LNCaP clone FGC (cell line): ENCODE measurements at regions not wholly inside any gene's neighbourhood (a gene's known extent, or its start where the extent isn't known, plus 50 kb on each side); places are given as distances from the start of the nearest gene placed in this dataset.

Experiments used
- DNase-seq: peaks from one replicate; pipeline ENCODE4 v3.0.0-alpha.2; 2011; ENCODE audit warnings: low read depth
- H3K4me3 ChIP-seq: 2 replicates; pipeline ENCODE4 v1.5.1; 2011; ENCODE audit warnings: mild to moderate bottlenecking, low read depth, low read length, control low read depth
- TF ChIP-seq, protein P1 (sequence below): IDR thresholded peaks from 2 replicates; pipeline ENCODE4 v1.5.1; 2012; ENCODE audit warnings: mild to moderate bottlenecking; ENCODE audit not compliant: control insufficient read depth, insufficient read depth; ENCODE audit errors: extremely low read depth

DNA sequence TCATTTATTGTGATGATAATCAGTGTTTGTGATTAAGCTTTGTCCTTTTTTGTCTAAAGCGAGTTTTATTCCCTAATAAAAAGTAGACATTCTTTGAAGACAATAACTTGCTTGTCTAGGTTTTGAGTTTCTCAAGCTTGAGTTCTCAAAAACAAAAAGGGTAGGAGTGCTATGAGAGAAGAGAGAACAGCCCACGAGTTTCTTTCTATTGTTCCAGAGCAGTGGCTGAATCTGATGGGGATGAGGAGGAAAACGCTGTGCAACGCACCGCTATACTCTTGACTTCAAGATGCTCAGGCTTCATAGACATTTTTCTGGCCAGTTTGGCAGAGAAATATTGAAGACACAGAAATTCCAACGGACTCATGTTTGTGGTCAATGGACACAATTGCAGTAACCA, 669.8 kb upstream of the B3GALT2 start:
- no peak for DNase-seq
- TF ChIP-seq, protein P1, sequence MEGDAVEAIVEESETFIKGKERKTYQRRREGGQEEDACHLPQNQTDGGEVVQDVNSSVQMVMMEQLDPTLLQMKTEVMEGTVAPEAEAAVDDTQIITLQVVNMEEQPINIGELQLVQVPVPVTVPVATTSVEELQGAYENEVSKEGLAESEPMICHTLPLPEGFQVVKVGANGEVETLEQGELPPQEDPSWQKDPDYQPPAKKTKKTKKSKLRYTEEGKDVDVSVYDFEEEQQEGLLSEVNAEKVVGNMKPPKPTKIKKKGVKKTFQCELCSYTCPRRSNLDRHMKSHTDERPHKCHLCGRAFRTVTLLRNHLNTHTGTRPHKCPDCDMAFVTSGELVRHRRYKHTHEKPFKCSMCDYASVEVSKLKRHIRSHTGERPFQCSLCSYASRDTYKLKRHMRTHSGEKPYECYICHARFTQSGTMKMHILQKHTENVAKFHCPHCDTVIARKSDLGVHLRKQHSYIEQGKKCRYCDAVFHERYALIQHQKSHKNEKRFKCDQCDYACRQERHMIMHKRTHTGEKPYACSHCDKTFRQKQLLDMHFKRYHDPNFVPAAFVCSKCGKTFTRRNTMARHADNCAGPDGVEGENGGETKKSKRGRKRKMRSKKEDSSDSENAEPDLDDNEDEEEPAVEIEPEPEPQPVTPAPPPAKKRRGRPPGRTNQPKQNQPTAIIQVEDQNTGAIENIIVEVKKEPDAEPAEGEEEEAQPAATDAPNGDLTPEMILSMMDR: no peak

DNA sequence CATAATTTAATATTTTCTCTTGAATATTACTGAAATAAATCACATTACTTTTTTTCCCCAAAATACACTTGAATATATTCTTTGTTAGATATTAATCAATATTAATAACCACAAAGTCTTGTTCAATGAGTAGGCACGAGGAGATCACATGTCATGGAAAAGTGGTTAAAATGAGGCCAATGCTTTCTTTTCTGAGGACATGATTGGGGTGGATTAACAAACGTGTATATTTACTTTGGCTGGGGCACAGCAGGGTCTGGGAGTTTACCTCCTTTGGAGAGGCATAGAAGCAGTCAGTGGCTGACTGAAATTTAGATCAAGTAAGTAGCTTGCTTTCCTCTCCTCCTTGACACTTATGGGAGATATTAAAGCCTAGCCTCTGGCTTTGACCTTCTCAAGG, 664.3 kb upstream of the B3GALT2 start:
- TF ChIP-seq, protein P1: no peak
- DNase-seq: no peak
- no peak overlapping the region for H3K4me3 ChIP-seq

More for the DNA sequence above, 669.8 kb upstream of the B3GALT2 start:
- H3K4me3 ChIP-seq: no peak overlapping the region

DNA sequence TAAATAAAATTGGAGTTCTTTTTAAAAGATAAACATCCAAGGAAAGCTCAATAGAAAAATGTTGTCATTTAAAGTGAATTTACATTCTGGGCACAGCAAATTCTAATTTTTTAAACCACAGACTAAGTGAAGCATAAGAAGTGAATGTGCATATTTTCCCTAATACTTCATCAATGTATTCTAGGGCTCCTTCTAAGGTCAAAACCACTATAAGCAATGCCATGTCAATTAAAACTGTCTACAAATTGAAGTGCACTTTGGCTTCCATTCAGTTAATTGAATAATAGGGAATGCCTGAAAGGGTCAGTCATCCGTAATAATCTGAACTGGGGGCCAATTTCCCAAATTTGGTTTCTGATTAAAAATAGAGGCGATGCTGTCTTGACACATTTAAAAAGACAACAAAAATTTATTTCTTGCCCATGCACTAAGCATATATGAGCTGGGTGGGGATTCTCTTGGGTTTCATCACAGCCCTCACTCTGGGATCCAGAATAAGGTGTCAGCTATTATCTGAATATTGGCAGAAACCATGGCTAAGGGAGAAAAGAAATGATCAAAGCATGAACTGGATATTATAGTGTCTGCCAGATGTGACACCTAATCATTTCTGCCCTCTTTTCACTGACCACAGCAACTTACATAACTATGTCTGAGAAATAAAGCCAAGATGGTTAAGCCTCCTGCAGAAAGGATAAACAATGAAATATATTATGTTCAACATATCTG, 660.6 kb upstream of the B3GALT2 start:
- TF ChIP-seq, protein P1: no peak
- no peak overlapping the region for H3K4me3 ChIP-seq
- no peak for DNase-seq

DNA sequence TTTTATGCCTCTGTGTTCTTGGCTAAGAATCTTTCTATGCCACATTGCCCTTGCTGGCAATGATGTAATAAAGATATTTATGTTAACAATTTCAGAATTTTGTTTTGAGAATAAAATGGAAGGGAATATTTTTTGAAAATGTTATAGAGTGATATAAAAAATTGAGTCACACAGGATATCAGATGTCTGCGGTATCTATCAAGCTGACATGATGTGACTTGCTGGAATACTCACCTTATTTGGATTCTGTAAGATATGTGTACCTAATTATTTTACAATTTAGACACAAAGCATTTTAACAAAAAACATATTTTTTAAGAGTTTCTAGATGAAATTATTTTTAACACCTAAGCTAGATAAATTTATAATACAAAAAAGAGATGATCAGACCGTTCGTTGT, 660.0 kb upstream of the B3GALT2 start:
- TF ChIP-seq, protein P1: no peak
- DNase-seq: no peak
- no peak overlapping the region for H3K4me3 ChIP-seq

DNA sequence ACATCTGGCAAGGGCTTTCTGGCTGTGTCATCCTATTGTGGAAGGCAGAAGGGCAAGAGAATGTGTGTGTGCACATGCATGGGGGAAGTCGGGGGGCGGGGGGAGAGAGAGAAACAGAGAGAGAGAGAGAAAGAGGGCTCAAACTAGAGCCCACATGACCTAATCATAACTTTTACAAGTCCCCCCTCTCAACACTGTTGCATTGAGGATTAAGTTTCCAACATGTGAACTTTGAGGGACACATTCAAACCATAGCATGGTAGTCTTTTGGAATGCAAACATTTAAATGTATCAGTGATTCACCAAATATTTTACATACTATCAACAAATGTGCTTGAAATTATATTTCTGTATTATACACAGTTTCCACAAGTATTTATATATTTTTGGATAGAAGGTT, 655.4 kb upstream of the B3GALT2 start:
- TF ChIP-seq, protein P1: no peak
- no peak overlapping the region for H3K4me3 ChIP-seq

DNA sequence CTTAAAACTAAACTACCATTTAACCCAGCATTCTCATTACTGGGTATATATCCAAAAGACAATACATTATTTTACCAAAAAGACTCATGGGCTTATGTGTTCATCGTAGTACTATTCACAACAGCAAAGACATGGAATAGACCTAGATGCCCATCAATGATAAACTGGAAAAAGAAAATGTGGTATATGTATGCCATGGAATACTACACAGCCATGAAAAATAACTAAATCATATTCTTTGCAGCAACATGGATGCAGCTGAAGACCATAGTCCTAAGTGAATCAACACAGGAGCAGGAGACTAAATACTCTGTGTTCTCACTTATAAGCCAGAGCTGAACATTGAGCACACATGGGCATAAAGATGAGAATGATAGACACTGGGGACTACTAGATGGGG, 645.1 kb upstream of the B3GALT2 start:
- H3K4me3 ChIP-seq: no peak overlapping the region
- TF ChIP-seq, protein P1: no peak
- no peak for DNase-seq

More for the DNA sequence above, 655.4 kb upstream of the B3GALT2 start:
- no peak for DNase-seq

DNA sequence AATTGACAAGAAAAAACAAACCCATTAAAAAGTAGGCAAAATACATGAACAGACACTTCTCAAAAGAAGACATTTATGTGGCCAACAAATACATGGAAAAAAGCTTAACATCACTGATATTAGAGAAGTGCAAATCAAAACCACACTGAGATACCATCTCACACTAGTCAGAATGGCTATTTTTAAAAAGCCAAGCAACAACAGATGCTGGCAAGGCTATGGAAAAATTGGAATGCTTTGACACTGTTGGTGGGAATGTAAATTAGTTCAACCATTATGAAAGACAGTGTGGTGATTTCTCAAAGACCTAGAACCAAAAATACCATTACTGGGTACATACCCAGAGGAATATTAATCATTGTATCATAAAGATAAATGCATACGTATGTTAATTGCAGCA, 641.1 kb upstream of the B3GALT2 start:
- H3K4me3 ChIP-seq: no peak overlapping the region
- DNase-seq: no peak
- TF ChIP-seq, protein P1: no peak
